MCF 10A (cell line): ENCODE measurements at regions not wholly inside any gene's neighbourhood (a gene's known extent, or its start where the extent isn't known, plus 50 kb on each side); places are given as distances from the start of the nearest gene placed in this dataset.

ENCODE experiments used
- BruUV-seq: library from RNA; stranded (reverse); fragments of 400-500 nt; replicated peaks from 2 replicates; lab custom pipeline; 2021; lab: Mats Ljungman, UMichigan
- CTCF ChIA-PET: fragments of 300-600 bp; sonication (Branson Sonifier 250); formaldehyde crosslinking; extraction: SDS; loops from one replicate; lab custom pipeline; 2021; ENCODE audit warnings: antibody characterized with exemption, inconsistent platforms; lab: Yijun Ruan, JAX
- POLR2A ChIA-PET: fragments of 300-600, 350-650 bp; sonication (Branson Sonifier 250); formaldehyde crosslinking; extraction: SDS; loops from one replicate; lab custom pipeline; 2020; ENCODE audit warnings: antibody characterized with exemption, inconsistent platforms; lab: Yijun Ruan, JAX
- DNase-seq: peaks from one replicate; pipeline ENCODE4 v3.0.0-alpha.2; 2018; ENCODE audit not compliant: unreplicated experiment
- H3K27ac Mint-ChIP-seq: one replicate; pipeline ENCODE4 v1.8.0; 2022; ENCODE audit warnings: mild to moderate bottlenecking, low read depth, mixed read lengths; ENCODE audit not compliant: unreplicated experiment
- H3K27me3 Mint-ChIP-seq: one replicate; pipeline ENCODE4 v1.8.0; 2022; ENCODE audit warnings: mixed read lengths; ENCODE audit not compliant: insufficient read depth, unreplicated experiment
- H3K36me3 Mint-ChIP-seq: one replicate; pipeline ENCODE4 v1.8.0; 2022; ENCODE audit warnings: mild to moderate bottlenecking, moderate library complexity, mixed read lengths; ENCODE audit not compliant: insufficient read depth, unreplicated experiment
- H3K4me1 Mint-ChIP-seq: one replicate; pipeline ENCODE4 v1.8.0; 2022; ENCODE audit warnings: mixed read lengths; ENCODE audit not compliant: insufficient read depth, unreplicated experiment
- H3K4me3 Mint-ChIP-seq: one replicate; pipeline ENCODE4 v1.8.0; 2022; ENCODE audit warnings: mild to moderate bottlenecking, moderate library complexity, mixed read lengths; ENCODE audit not compliant: unreplicated experiment
- H3K9me3 Mint-ChIP-seq: one replicate; pipeline ENCODE4 v1.8.0; 2022; ENCODE audit warnings: mixed read lengths; ENCODE audit not compliant: unreplicated experiment
- CTCF ChIP-seq: fragments of 200-600 bp; IDR thresholded peaks from one replicate; pipeline ENCODE4 v1.8.0; 2022; ENCODE audit warnings: antibody characterized with exemption, mild to moderate bottlenecking; ENCODE audit not compliant: unreplicated experiment
- intact Hi-C: fragments of 100-400 bp; cut with micrococcal nuclease; formaldehyde crosslinking; loops from 2 replicates; pipeline ENCODE4 v1.14.1; 2022

DNA sequence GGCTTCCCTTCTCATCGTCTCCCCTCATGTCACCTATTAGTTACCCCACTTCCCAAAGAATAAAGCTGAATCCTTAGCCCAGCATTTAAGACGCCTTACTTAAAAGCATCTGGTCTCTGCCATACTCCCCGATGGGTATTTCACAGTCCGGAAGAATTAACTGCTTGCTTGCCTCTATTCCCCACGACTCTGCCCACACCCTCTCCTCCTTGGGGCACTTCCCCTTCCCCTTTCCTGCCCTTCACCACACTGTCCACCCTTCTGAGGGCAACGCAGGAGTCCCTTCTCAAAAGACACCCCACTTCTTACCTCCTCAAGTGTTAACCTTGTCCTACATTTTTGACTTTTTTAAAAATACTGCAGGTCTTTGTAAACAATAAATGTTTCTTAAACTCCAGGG is 60.1 kb upstream of the RMP24 start:
- no peak overlapping the region for H3K4me3 Mint-ChIP-seq

GRCh38 chr18:35915056-35915455 is 57.4 kb upstream of the RMP24 start:
- Mint-ChIP-seq H3K4me3 (no peak overlapping the region), H3K27ac (no peak overlapping the region), H3K9me3 (no peaks in the 10 kb centered on the region), H3K36me3 (no peaks in the 10 kb centered on the region), H3K27me3 (no peaks in the 10 kb centered on the region), H3K4me1 (no peaks in the 10 kb centered on the region)
- no peak for TF ChIP-seq CTCF
- intact Hi-C loops: no loop called here
- ChIA-PET CTCF (interaction anchor here (0.6 to 1.0 kb wide), 2 partner anchors 53 to 854 kb away, joined by 3 read pairs; no protein-coding TSS in a partner anchor), POLR2A (no interaction called here)
- BruUV-seq: no TSS peak
- DNase-seq: no peak

More for the DNA sequence above, 60.1 kb upstream of the RMP24 start:
- Mint-ChIP-seq H3K36me3 (no peaks in the 10 kb centered on the region), H3K9me3 (no peaks in the 10 kb centered on the region), H3K27me3 (no peaks in the 10 kb centered on the region), H3K4me1 (no peaks in the 10 kb centered on the region), H3K27ac (no peak overlapping the region)
- ChIA-PET CTCF (no interaction called here), POLR2A (no interaction called here)
- intact Hi-C loops: no loop called here
- TF ChIP-seq CTCF: no peak
- no peak for DNase-seq
- no TSS peak for BruUV-seq

GRCh38 chr18:35917043-35917442 is 55.4 kb upstream of the RMP24 start:
- ChIA-PET POLR2A (no interaction called here), CTCF (interaction anchor here (0.7 to 1.7 kb wide), 3 partner anchors 13 to 159 kb away, joined by 3 to 6 read pairs (median 3); no protein-coding TSS in a partner anchor)
- Mint-ChIP-seq H3K27ac (no peak overlapping the region), H3K4me1 (no peaks in the 10 kb centered on the region), H3K9me3 (no peaks in the 10 kb centered on the region), H3K36me3 (no peaks in the 10 kb centered on the region), H3K27me3 (no peaks in the 10 kb centered on the region), H3K4me3 (no peak overlapping the region)
- peak; percentile 18 for DNase-seq
- TF ChIP-seq CTCF: no peak
- intact Hi-C loops: loop anchor here (1.0 kb wide), 1 partner anchor 33 kb away; no protein-coding TSS in a partner anchor
- BruUV-seq: no TSS peak

GRCh38 chr18:35918564-35918963 is 53.9 kb upstream of the RMP24 start:
- ChIA-PET POLR2A (no interaction called here), CTCF (interaction anchor here (0.5 to 1.2 kb wide), 2 partner anchors 31 to 523 kb away, joined by 4 read pairs; no protein-coding TSS in a partner anchor)
- Mint-ChIP-seq H3K27ac (no peak overlapping the region), H3K4me1 (no peaks in the 10 kb centered on the region), H3K27me3 (no peaks in the 10 kb centered on the region), H3K9me3 (no peaks in the 10 kb centered on the region), H3K36me3 (no peaks in the 10 kb centered on the region), H3K4me3 (no peak overlapping the region)
- no peak for DNase-seq
- no TSS peak for BruUV-seq
- no peak for TF ChIP-seq CTCF
- intact Hi-C loops: no loop called here
